ENCODE measurements at regions not wholly inside any gene's neighbourhood (a gene's known extent, or its start where the extent isn't known, plus 50 kb on each side); places are given as distances from the start of the nearest gene placed in this dataset.

- no peak overlapping the region for H3K27ac ChIP-seq
- TF ChIP-seq, protein P1, sequence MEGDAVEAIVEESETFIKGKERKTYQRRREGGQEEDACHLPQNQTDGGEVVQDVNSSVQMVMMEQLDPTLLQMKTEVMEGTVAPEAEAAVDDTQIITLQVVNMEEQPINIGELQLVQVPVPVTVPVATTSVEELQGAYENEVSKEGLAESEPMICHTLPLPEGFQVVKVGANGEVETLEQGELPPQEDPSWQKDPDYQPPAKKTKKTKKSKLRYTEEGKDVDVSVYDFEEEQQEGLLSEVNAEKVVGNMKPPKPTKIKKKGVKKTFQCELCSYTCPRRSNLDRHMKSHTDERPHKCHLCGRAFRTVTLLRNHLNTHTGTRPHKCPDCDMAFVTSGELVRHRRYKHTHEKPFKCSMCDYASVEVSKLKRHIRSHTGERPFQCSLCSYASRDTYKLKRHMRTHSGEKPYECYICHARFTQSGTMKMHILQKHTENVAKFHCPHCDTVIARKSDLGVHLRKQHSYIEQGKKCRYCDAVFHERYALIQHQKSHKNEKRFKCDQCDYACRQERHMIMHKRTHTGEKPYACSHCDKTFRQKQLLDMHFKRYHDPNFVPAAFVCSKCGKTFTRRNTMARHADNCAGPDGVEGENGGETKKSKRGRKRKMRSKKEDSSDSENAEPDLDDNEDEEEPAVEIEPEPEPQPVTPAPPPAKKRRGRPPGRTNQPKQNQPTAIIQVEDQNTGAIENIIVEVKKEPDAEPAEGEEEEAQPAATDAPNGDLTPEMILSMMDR (IDR thresholded peaks at IDR 0.05; ENCODE audit: low read depth, low read length), result no peak
- no peaks in the 10 kb centered on the region for H3K36me3 ChIP-seq
These were observed 69.3 kb downstream of the ISOC1 start for GRCh38 chr5:129163810-129164378.

GRCh38 chr5:129170050-129170449 lies 75.5 kb downstream of the ISOC1 start:
- H3K9me3 ChIP-seq (ENCODE audit: severe bottlenecking), result no peaks in the 10 kb centered on the region
- no peak for DNase-seq
- no peak overlapping the region for H3K27ac ChIP-seq
- TF ChIP-seq, protein P1 (IDR thresholded peaks at IDR 0.05; ENCODE audit: low read depth, low read length), result no peak
- no peak overlapping the region for H3K4me3 ChIP-seq (ENCODE audit: low read depth, low read length)
- no peaks in the 10 kb centered on the region for H3K36me3 ChIP-seq
- no peaks in the 10 kb centered on the region for H3K27me3 ChIP-seq (ENCODE audit: insufficient read depth, low read depth, severe bottlenecking)

More at GRCh38 chr5:129163810-129164378, 69.3 kb downstream of the ISOC1 start:
- H3K4me3 ChIP-seq (ENCODE audit: low read depth, low read length), result no peak overlapping the region
- DNase-seq, result no peak
- H3K9me3 ChIP-seq (ENCODE audit: severe bottlenecking), result no peaks in the 10 kb centered on the region
- H3K27me3 ChIP-seq (ENCODE audit: insufficient read depth, low read depth, severe bottlenecking), result no peaks in the 10 kb centered on the region

- no peaks in the 10 kb centered on the region for H3K9me3 ChIP-seq (ENCODE audit: severe bottlenecking)
- H3K27me3 ChIP-seq (ENCODE audit: insufficient read depth, low read depth, severe bottlenecking), result no peaks in the 10 kb centered on the region
- no peak overlapping the region for H3K4me3 ChIP-seq (ENCODE audit: low read depth, low read length)
- H3K36me3 ChIP-seq, result no peaks in the 10 kb centered on the region
- H3K27ac ChIP-seq, result no peak overlapping the region
- no peak for DNase-seq
- TF ChIP-seq, protein P1 (IDR thresholded peaks at IDR 0.05; ENCODE audit: low read depth, low read length), result no peak
These were observed 76.8 kb downstream of the ISOC1 start for GRCh38 chr5:129171194-129171944.

GRCh38 chr5:129172580-129172979 lies 78.0 kb downstream of the ISOC1 start:
- Histone ChIP-seq H3K4me3 (ENCODE audit: low read depth, low read length) (no peak overlapping the region), H3K27me3 (ENCODE audit: insufficient read depth, low read depth, severe bottlenecking) (no peaks in the 10 kb centered on the region), H3K36me3 (no peaks in the 10 kb centered on the region), H3K27ac (no peak overlapping the region), H3K9me3 (ENCODE audit: severe bottlenecking) (no peaks in the 10 kb centered on the region)
- DNase-seq, result no peak
- TF ChIP-seq, protein P1 (IDR thresholded peaks at IDR 0.05; ENCODE audit: low read depth, low read length), result no peak

- H3K4me3 ChIP-seq (ENCODE audit: low read depth, low read length), result no peak overlapping the region
- DNase-seq, result no peak
- TF ChIP-seq, protein P1 (IDR thresholded peaks at IDR 0.05; ENCODE audit: low read depth, low read length), result no peak
- no peaks in the 10 kb centered on the region for H3K36me3 ChIP-seq
- no peaks in the 10 kb centered on the region for H3K27me3 ChIP-seq (ENCODE audit: insufficient read depth, low read depth, severe bottlenecking)
- no peak overlapping the region for H3K27ac ChIP-seq
- no peaks in the 10 kb centered on the region for H3K9me3 ChIP-seq (ENCODE audit: severe bottlenecking)
These were observed 79.2 kb downstream of the ISOC1 start for GRCh38 chr5:129173771-129174170.
